K562 (cell line): ENCODE measurements at regions not wholly inside any gene's neighbourhood (a gene's known extent, or its start where the extent isn't known, plus 50 kb on each side); places are given as distances from the start of the nearest gene placed in this dataset.

ENCODE experiments used
- ATAC-seq: fragments of 200-7000 bp; cut with Tn5 transposase; 3 replicates; pipeline ENCODE4 v1.9.1; 2020; ENCODE audit warnings: moderate library complexity
- BruUV-seq: library from RNA; stranded (reverse); fragments of 400-500 nt; replicated peaks from 2 replicates; lab custom pipeline; 2021; lab: Mats Ljungman, UMichigan
- CTCF ChIA-PET: fragments of 300-600 bp; formaldehyde crosslinking; extraction: SDS; loops from one replicate; lab custom pipeline; 2021; ENCODE audit warnings: low intra/inter-chr PET ratio; lab: Yijun Ruan, JAX
- POLR2A ChIA-PET: fragments of 300-600, 350-650 bp; sonication (Branson Sonifier 250); formaldehyde crosslinking; extraction: SDS; loops from one replicate; lab custom pipeline; 2021; ENCODE audit warnings: antibody characterized with exemption, inconsistent platforms; lab: Yijun Ruan, JAX
- DNase-seq, 4 experiments: peaks; one replicate each; pipeline versions ENCODE4 v3.0.0 to v3.0.0-alpha.2; 2011 to 2018; ENCODE audit warnings: low spot score in 3 of 4, mixed read lengths in 3 of 4; ENCODE audit errors: extremely low read depth in 1 of 4
- FAIRE-seq: peaks from 2 replicates; lab custom pipeline; 2011; peaks lifted over from hg19 to GRCh38; lab: Jason Lieb, UNC
- H2AFZ ChIP-seq: 2 replicates; pipeline ENCODE4 v1.6.0; 2011; ENCODE audit warnings: low read depth, low read length, control low read depth, inconsistent platforms
- H3K27ac ChIP-seq: fragments of 200-600 bp; 3 replicates; pipeline ENCODE4 v1.8.0; 2011; ENCODE audit warnings: low read depth, mild to moderate bottlenecking, control low read depth, inconsistent platforms, low read length, moderate library complexity, mixed read lengths; ENCODE audit errors: extremely low read depth
- H3K27me3 ChIP-seq, 2 experiments: fragments of 300-600 bp in 1 of 2; 2 replicates in 1 of 2; 3 replicates in 1 of 2; pipeline versions ENCODE4 v1.6.0 to v1.8.0; 2011; ENCODE audit warnings: inconsistent platforms in 2 of 2, low read length in 2 of 2, mild to moderate bottlenecking in 1 of 2, mixed read lengths in 1 of 2, moderate library complexity in 1 of 2; ENCODE audit not compliant: control insufficient read depth in 2 of 2, insufficient read depth in 2 of 2
- H3K36me3 ChIP-seq: fragments of 300-600 bp; 3 replicates; pipeline ENCODE4 v1.8.0; 2011; ENCODE audit warnings: mild to moderate bottlenecking, low read length, inconsistent platforms; ENCODE audit not compliant: control insufficient read depth, insufficient read depth
- H3K4me1 ChIP-seq, 2 experiments: fragments of 200-600 bp in 1 of 2; replicated peaks in 1 of 2; 2 replicates in 1 of 2; 3 replicates in 1 of 2; pipeline versions ENCODE4 v1.5.1 to v1.8.0; 2011; ENCODE audit warnings: inconsistent platforms in 2 of 2, low read length in 2 of 2, mild to moderate bottlenecking in 1 of 2, mixed read lengths in 1 of 2, moderate library complexity in 1 of 2; ENCODE audit not compliant: control insufficient read depth in 2 of 2, insufficient read depth in 2 of 2
- H3K4me2 ChIP-seq: 2 replicates; pipeline ENCODE4 v1.6.1; 2011; ENCODE audit warnings: low read length, control low read depth, inconsistent platforms, mixed read lengths; ENCODE audit not compliant: insufficient read depth
- H3K4me3 ChIP-seq: fragments of 200-600 bp; sonication (generic), shearing (Covaris generic); 2 replicates; pipeline ENCODE4 v1.5.1; 2016; ENCODE audit warnings: control low read depth, inconsistent platforms
- H3K79me2 ChIP-seq: fragments of 200-600 bp; 3 replicates; pipeline ENCODE4 v1.8.0; 2011; ENCODE audit warnings: low read length, inconsistent platforms; ENCODE audit not compliant: control insufficient read depth, insufficient read depth
- H3K9ac ChIP-seq, 2 experiments: 2 replicates each; pipeline versions ENCODE4 v1.6.0 to v1.6.1; 2011; ENCODE audit warnings: low read depth in 2 of 2, low read length in 2 of 2, control low read depth in 1 of 2, inconsistent platforms in 1 of 2, mild to moderate bottlenecking in 1 of 2, mixed read lengths in 1 of 2; ENCODE audit not compliant: insufficient read depth in 1 of 2
- H3K9me1 ChIP-seq: one replicate; pipeline ENCODE4 v1.6.0; 2011; ENCODE audit warnings: inconsistent platforms, mild to moderate bottlenecking, low read length, moderate library complexity; ENCODE audit not compliant: control insufficient read depth, insufficient read depth
- H3K9me3 ChIP-seq: replicated peaks from 2 replicates; pipeline ENCODE4 v1.5.1; 2011; ENCODE audit warnings: low read depth, low read length, inconsistent platforms; ENCODE audit not compliant: control insufficient read depth, insufficient read depth
- H4K20me1 ChIP-seq: replicated peaks from 2 replicates; pipeline ENCODE4 v1.6.1; 2011; ENCODE audit warnings: low read length, inconsistent platforms, mixed read lengths; ENCODE audit not compliant: control insufficient read depth, insufficient read depth
- DNMT1 ChIP-seq: fragments of 450-650 bp; IDR thresholded peaks from 2 replicates; pipeline ENCODE4 v1.6.1; 2016; ENCODE audit warnings: antibody characterized with exemption, mild to moderate bottlenecking
- JUND ChIP-seq, 2 experiments: IDR thresholded peaks; 2 replicates in 1 of 2; 3 replicates in 1 of 2; pipeline ENCODE4 v1.6.1; 2011; ENCODE audit warnings: borderline replicate concordance in 2 of 2, low read depth in 2 of 2, low read length in 2 of 2, improper control_type of control experiment in 1 of 2, missing biosample characterization in 1 of 2, missing genetic modification characterization in 1 of 2, missing genetic modification reagents in 1 of 2
- LEF1 ChIP-seq: fragments of 450-650 bp; IDR thresholded peaks from 2 replicates; pipeline ENCODE4 v1.6.1; 2016; ENCODE audit warnings: mild to moderate bottlenecking
- OTX1 ChIP-seq: fragments of 450-650 bp; formaldehyde crosslinking; IDR thresholded peaks from 2 replicates; pipeline ENCODE4 v1.4.0; 2022; ENCODE audit warnings: mild to moderate bottlenecking
- SNAPC5 ChIP-seq: fragments of 250-450 bp; sonication (Bioruptor Pico); IDR thresholded peaks from 2 replicates; pipeline ENCODE4 v1.8.0; 2021; ENCODE audit warnings: moderate library complexity, mild to moderate bottlenecking, inconsistent platforms
- ZNF24 ChIP-seq: fragments of 450-650 bp; IDR thresholded peaks from 2 replicates; pipeline ENCODE4 v1.6.1; 2016
- WGBS: fragments of 100-300 bp; shearing (Covaris generic); methylation state at CpG from one replicate; pipeline ENCODE4 v1.1.6; 2016; ENCODE audit warnings: low coverage, mixed read lengths; ENCODE audit not compliant: insufficient coverage; ENCODE audit errors: missing lambda C conversion rate; 5-methylcytosine and 5-hydroxymethylcytosine counted together
- in situ Hi-C: fragments of 300-500 bp; cut with MboI; formaldehyde crosslinking; loops from 4 replicates; pipeline ENCODE4 v1.15.0; 2018; ENCODE audit warnings: inconsistent platforms, mixed read lengths
- intact Hi-C: fragments of 100-400 bp; cut with micrococcal nuclease; formaldehyde crosslinking; loops from 2 replicates; pipeline ENCODE4 v1.14.2; 2022
- TF ChIP-seq, protein P1 (sequence below): fragments of 450-650 bp; formaldehyde crosslinking; IDR thresholded peaks from 2 replicates; pipeline ENCODE4 v1.4.0; 2020; ENCODE audit warnings: mild to moderate bottlenecking
- TF ChIP-seq, protein P2 (sequence below): fragments of 200-400 bp; formaldehyde crosslinking; IDR thresholded peaks from 2 replicates; pipeline ENCODE4 v1.6.1; 2017; ENCODE audit warnings: mild to moderate bottlenecking, low read depth, low read length, moderate library complexity
- TF ChIP-seq, protein P3 (sequence below): conservative IDR thresholded peaks from 2 replicates; pipeline ENCODE4 v1.6.1; 2011; ENCODE audit warnings: low read depth, mild to moderate bottlenecking, low read length; ENCODE audit not compliant: control insufficient read depth
- TF ChIP-seq, protein P4 (sequence below): fragments of 450-650 bp; IDR thresholded peaks from 2 replicates; pipeline ENCODE4 v1.6.1; 2018; ENCODE audit not compliant: partially characterized antibody

- Histone ChIP-seq H3K9me3 (no peaks in the 10 kb centered on the region), H3K4me2 (no peak overlapping the region), H3K27me3 (no peaks in the 10 kb centered on the region), H4K20me1 (no peaks in the 10 kb centered on the region), H3K36me3 (no peaks in the 10 kb centered on the region), H3K9me1 (no peaks in the 10 kb centered on the region), H3K27ac (no peak overlapping the region), H2AFZ (no peak overlapping the region), H3K4me1 (no peaks in the 10 kb centered on the region), H3K4me3 (no peak overlapping the region), H3K9ac (no peak overlapping the region), H3K79me2 (no peaks in the 10 kb centered on the region)
- no peak for FAIRE-seq
- in situ Hi-C loops = no loop called here
- TF ChIP-seq DNMT1 (no peak), JUND (IDR thresholded peaks at IDR 0.05; ENCODE audit: borderline replicate concordance, low read depth, low read length) (no peak), JUND (tag; IDR thresholded peaks at IDR 0.05; ENCODE audit: borderline replicate concordance, low read depth, low read length) (no peak), LEF1 (no peak), SNAPC5 (CRISPR knock-in tag) (no peak), OTX1 (no peak), ZNF24 (no peak)
- TF ChIP-seq, protein P1, sequence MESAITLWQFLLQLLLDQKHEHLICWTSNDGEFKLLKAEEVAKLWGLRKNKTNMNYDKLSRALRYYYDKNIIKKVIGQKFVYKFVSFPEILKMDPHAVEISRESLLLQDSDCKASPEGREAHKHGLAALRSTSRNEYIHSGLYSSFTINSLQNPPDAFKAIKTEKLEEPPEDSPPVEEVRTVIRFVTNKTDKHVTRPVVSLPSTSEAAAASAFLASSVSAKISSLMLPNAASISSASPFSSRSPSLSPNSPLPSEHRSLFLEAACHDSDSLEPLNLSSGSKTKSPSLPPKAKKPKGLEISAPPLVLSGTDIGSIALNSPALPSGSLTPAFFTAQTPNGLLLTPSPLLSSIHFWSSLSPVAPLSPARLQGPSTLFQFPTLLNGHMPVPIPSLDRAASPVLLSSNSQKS = no peak
- TF ChIP-seq, protein P2, sequence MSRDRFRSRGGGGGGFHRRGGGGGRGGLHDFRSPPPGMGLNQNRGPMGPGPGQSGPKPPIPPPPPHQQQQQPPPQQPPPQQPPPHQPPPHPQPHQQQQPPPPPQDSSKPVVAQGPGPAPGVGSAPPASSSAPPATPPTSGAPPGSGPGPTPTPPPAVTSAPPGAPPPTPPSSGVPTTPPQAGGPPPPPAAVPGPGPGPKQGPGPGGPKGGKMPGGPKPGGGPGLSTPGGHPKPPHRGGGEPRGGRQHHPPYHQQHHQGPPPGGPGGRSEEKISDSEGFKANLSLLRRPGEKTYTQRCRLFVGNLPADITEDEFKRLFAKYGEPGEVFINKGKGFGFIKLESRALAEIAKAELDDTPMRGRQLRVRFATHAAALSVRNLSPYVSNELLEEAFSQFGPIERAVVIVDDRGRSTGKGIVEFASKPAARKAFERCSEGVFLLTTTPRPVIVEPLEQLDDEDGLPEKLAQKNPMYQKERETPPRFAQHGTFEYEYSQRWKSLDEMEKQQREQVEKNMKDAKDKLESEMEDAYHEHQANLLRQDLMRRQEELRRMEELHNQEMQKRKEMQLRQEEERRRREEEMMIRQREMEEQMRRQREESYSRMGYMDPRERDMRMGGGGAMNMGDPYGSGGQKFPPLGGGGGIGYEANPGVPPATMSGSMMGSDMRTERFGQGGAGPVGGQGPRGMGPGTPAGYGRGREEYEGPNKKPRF = no peak
- TF ChIP-seq, protein P3, sequence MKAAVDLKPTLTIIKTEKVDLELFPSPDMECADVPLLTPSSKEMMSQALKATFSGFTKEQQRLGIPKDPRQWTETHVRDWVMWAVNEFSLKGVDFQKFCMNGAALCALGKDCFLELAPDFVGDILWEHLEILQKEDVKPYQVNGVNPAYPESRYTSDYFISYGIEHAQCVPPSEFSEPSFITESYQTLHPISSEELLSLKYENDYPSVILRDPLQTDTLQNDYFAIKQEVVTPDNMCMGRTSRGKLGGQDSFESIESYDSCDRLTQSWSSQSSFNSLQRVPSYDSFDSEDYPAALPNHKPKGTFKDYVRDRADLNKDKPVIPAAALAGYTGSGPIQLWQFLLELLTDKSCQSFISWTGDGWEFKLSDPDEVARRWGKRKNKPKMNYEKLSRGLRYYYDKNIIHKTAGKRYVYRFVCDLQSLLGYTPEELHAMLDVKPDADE = no peak
- TF ChIP-seq, protein P4, sequence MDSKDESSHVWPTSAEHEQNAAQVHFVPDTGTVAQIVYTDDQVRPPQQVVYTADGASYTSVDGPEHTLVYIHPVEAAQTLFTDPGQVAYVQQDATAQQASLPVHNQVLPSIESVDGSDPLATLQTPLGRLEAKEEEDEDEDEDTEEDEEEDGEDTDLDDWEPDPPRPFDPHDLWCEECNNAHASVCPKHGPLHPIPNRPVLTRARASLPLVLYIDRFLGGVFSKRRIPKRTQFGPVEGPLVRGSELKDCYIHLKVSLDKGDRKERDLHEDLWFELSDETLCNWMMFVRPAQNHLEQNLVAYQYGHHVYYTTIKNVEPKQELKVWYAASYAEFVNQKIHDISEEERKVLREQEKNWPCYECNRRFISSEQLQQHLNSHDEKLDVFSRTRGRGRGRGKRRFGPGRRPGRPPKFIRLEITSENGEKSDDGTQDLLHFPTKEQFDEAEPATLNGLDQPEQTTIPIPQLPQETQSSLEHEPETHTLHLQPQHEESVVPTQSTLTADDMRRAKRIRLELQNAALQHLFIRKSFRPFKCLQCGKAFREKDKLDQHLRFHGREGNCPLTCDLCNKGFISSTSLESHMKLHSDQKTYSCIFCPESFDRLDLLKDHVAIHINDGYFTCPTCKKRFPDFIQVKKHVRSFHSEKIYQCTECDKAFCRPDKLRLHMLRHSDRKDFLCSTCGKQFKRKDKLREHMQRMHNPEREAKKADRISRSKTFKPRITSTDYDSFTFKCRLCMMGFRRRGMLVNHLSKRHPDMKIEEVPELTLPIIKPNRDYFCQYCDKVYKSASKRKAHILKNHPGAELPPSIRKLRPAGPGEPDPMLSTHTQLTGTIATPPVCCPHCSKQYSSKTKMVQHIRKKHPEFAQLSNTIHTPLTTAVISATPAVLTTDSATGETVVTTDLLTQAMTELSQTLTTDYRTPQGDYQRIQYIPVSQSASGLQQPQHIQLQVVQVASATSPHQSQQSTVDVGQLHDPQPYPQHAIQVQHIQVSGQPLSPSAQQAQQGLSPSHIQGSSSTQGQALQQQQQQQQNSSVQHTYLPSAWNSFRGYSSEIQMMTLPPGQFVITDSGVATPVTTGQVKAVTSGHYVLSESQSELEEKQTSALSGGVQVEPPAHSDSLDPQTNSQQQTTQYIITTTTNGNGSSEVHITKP = no peak
- intact Hi-C loops = no loop called here
- WGBS = 0% methylated on average over 2 of the region's 2 CpGs
- ChIA-PET CTCF (no interaction called here), POLR2A (no interaction called here)
- no TSS peak for BruUV-seq
- no peak for DNase-seq
- ATAC-seq = no peak
Observed at GRCh38 chr4:27916452-27917184, 1056.0 kb downstream of the STIM2 start.
